Thyroid gland (tissue), 4 donors: ENCODE measurements at regions not wholly inside any gene's neighbourhood (a gene's known extent, or its start where the extent isn't known, plus 50 kb on each side); places are given as distances from the start of the nearest gene placed in this dataset. TPM values are rescaled to one million over a fixed set of nuclear protein-coding genes. Genes with fewer than 3 reads are reported as not detected.

Experiments
- DNase-seq, 2 donors: peaks; one replicate each; pipeline ENCODE4 v3.0.0-alpha.2; 2019
- H3K27ac ChIP-seq, 3 donors: fragments of 200-600 bp; sonication (generic); 1 replicate in 2 of 3; 2 replicates in 1 of 3; pipeline ENCODE4 v1.5.1; 2016 to 2019; ENCODE audit warnings: mild to moderate bottlenecking in 1 of 3, moderate library complexity in 1 of 3
- H3K27me3 ChIP-seq: fragments of 200-600 bp; sonication (generic); one replicate; pipeline ENCODE4 v1.5.1; 2019
- H3K36me3 ChIP-seq, 2 donors: fragments of 200-600 bp; sonication (generic); one replicate each; pipeline ENCODE4 v1.5.1; 2016 to 2019
- H3K4me1 ChIP-seq, 2 donors: fragments of 200-600 bp; sonication (generic); one replicate each; pipeline ENCODE4 v1.5.1; 2017 to 2019
- H3K4me3 ChIP-seq, 3 donors: fragments of 200-600 bp; sonication (generic); replicated peaks in 1 of 3; 1 replicate in 2 of 3; 2 replicates in 1 of 3; pipeline ENCODE4 v1.5.1; 2016; ENCODE audit warnings: mild to moderate bottlenecking in 1 of 3
- H3K9me3 ChIP-seq: fragments of 200-600 bp; sonication (generic); one replicate; pipeline ENCODE4 v1.5.1; 2017
- CTCF ChIP-seq, 6 experiments: fragments of 200-600 bp in 3 of 6; fragments of 450-650 bp in 3 of 6; sonication (generic) in 3 of 6; IDR thresholded peaks; one replicate each; pipeline ENCODE4 v1.5.1; 2016 to 2019; ENCODE audit warnings: antibody characterized with exemption in 6 of 6, mild to moderate bottlenecking in 2 of 6, inconsistent platforms in 1 of 6, moderate library complexity in 1 of 6
- POLR2A ChIP-seq, 2 donors: fragments of 450-650 bp; IDR thresholded peaks; one replicate each; pipeline ENCODE4 v1.6.1; 2017; ENCODE audit warnings: antibody characterized with exemption in 2 of 2, mild to moderate bottlenecking in 2 of 2, moderate library complexity in 1 of 2
- WGBS, 2 donors: methylation state at CpG; one replicate each; pipeline ENCODE4 v1.1.5; 2017; 5-methylcytosine and 5-hydroxymethylcytosine counted together
- intact Hi-C: fragments of 100-400 bp; cut with DNase I; formaldehyde crosslinking; loops from one replicate; pipeline ENCODE4 v1.15.1; 2023
- small RNA-seq: library from RNA; depleted of rRNA; stranded (forward); fragments of <200 nt; gene quantifications from one replicate; pipeline ENCODE3, GENCODE V24; 2016

- Histone ChIP-seq H3K9me3 (no peaks in the 10 kb centered on the region), H3K36me3 (no peaks in the 10 kb centered on the region), H3K4me1 (no peaks in the 10 kb centered on the region), H3K4me3 (no peak overlapping the region), H3K27me3 (no peaks in the 10 kb centered on the region), H3K27ac (no peak overlapping the region)
- intact Hi-C loops = no loop called here
- 0 to 3% methylated on average over 3 of the region's 3 CpGs for WGBS, 2 donors
- TF ChIP-seq POLR2A (IDR thresholded peaks at IDR 0.05) = no peak
- peak in 5 of 6 experiments; percentile 23 to 55 (median 44) for TF ChIP-seq CTCF (IDR thresholded peaks at IDR 0.05)
- peak; percentile 26 to 46 for DNase-seq
These were observed 51.0 kb upstream of the NHSL2 start for GRCh38 chrX:71859637-71860036.

Small RNA genes in the stretch of these regions (small RNA-seq; reads per million reads assigned to genes)
- gene BX276092.3 = not detected
